HG03575 (cell line): ENCODE measurements at regions not wholly inside any gene's neighbourhood (a gene's known extent, or its start where the extent isn't known, plus 50 kb on each side); places are given as distances from the start of the nearest gene placed in this dataset.
"Not testable (repeated sequence)": the region's sequence is repeated elsewhere in the genome, so short reads cannot be mapped to it uniquely, and the experiment has no call there.

ENCODE experiments used
- ATAC-seq: cut with Tn5 transposase; IDR thresholded peaks from one replicate; pipeline ENCODE4 v1.9.1; 2021; ENCODE audit not compliant: unreplicated experiment, insufficient number of reproducible peaks, low FRiP score; ENCODE audit errors: extremely low read depth

DNA sequence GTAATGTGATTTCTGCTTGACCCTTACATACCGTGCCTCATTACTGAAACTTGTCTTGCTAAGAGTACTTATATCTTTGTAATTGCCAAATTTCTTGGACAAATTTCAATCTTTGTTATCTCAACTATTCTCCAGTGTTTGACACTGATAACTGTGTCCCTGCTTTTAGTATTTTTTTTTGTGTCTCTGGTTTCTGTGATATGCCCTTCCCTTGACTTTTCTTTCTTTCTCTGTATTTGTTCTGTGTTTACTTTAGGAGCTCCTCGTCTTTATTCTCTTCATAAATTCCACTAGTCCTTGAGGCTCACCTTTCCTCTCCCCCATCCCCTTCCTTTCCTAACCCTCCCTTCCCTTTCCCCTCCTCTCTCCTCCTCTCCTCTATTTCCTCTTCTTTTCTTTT is 123.7 kb upstream of the FBXL17 start:
- no peak for ATAC-seq

DNA sequence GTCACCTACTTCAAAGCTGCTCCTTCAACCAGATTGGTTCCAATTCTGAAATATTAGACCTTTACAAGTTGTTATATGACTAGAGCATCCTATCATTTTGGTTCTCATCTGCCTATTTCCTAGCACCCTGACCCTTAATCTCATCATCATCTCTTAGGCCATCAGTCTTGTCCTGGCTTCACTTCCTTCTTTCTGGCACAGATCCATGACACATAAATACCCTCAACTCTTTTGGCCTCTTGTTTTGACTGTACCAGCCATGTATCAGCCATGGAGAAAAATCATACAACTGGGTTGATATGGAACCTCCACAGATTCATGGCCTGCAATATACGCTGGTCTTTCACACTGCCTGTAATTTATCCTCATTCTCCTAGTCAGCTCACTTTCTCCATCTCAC is 123.1 kb upstream of the FBXL17 start:
- ATAC-seq, result no peak

DNA sequence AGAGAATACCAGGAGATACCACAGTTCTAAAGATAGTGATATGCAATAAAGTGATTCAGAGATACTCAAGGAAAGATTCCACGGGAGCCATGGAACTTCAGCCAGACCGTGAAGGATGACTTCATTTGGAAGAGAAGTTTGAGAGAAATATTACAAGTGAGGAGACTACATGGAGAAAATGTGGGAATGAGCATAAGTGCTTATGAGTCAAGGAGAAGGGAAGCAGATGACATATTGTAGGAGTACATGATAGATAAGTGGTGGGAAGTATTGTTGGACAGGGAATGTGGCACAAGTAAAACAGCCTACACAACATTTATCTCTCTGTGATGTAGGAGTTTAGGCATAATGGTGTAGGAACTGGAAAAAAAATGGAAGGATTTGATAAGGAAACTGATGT is 122.1 kb upstream of the FBXL17 start:
- ATAC-seq, result no peak

DNA sequence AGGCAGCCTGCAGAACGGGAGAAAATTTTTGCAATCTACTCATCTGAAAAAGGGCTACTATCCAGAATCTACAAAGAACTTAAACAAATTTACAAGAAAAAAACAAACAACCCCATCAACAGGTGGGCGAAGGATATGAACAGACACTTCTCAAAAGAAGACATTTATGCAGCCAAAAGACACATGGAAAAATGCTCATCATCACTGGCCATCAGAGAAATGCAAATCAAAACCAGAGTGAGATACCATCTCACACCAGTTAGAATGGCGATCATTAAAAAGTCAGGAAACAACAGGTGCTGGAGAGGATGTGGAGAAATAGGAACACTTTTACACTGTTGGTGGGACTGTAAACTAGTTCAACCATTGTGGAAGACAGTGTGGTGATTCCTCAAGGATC is 113.7 kb upstream of the FBXL17 start:
- not testable (repeated sequence) for ATAC-seq

DNA sequence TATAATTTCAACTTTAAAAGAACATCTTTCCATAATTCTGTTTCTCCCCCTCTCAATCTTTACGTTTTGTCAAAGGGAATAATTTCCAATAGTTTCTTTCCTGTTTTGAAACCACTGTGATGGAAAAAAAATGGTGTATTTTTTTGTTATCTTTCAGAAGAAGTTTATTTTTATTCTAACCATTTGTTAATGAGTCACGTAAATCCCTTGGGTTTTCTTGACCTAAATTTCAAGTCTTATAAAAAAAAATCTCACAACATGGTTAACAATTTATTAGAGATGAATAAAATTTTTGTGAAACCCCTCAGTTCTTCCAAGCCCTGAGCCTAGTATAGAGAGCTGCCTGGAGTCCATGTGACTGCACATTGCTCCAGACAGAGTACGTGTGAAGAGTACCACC is 106.1 kb upstream of the FBXL17 start:
- ATAC-seq, result no peak

DNA sequence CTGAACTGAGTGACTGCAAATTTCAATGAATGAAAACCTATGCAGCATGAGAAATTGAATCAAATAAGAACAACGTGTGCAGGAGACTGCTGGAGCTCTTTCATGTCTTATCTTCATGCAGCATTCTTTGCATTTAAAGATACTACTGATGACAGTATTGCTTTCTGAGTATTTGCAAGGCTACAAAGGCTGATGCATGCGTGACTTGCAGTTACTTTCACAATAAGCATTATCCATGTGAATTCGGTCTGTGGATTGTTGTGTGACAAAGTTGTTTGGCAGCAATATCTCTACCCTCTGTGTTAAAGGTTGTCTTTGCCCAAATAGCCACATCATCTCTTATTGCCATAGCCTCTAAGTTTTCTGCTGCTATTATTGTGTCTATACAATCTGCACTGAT is 102.1 kb upstream of the FBXL17 start:
- ATAC-seq, result no peak

DNA sequence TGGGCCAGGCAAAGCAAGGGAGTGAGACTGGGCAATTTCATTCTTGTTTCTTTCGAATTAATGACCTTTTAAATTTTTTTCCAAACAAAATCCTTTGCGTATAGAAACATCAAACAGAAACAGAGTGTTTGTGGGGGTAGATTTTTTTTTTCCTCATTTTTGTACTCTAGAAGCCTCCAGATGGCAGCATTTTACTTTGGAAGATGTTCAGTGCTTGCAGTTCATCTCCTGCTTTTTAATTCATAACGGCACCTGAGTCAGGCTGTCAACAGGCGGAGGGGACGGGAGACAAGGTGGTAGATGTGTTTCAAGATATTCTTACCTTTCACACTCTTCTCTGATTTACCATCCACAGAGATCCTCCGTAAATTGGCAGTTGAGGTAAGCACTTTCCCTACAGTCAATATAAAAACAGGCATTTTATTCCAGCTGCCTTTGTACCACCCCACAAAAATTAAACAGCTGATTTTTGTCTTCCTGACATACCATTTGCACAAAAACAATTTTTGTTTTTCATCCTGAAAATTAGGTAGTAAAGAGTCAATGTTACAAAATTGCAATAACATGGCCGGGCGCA is 99.5 kb upstream of the FBXL17 start:
- no peak for ATAC-seq

DNA sequence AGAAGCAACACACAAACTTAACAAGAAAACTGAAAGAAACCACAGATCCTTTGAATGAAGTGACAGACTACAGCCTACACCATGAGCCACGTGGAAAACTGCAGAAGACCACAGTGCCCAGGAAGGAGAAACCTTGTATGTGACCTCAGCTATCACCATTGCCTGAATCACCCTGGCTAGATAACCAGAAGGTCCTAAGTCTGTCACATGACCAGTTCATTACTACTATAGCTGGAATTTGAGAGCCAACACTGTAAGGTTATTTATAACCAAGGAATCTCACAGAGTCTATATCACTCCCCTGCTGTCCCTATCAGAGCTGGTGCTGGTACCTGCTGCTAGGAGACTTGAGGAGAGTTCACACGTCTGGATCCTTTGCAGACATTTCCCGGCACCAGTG is 90.3 kb upstream of the FBXL17 start:
- ATAC-seq, result no peak

DNA sequence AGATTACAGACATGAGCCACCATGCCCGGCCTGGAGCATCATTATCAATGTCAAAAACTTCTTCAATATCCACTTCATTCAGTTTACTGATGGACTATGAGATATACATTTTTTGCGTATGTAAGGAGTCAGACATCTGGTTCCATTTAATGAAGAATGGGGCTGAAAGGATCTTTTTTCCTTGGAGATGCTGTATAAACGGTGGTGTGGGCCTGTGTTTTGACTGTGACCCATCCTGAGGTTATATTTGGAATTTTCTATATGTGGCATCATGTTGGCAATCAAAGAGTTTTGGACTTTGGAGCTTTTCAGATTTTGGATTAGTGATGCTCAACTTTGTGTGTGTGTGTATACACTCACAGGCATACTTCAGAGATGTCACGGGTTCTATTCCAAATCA is 85.7 kb upstream of the FBXL17 start:
- no peak for ATAC-seq

DNA sequence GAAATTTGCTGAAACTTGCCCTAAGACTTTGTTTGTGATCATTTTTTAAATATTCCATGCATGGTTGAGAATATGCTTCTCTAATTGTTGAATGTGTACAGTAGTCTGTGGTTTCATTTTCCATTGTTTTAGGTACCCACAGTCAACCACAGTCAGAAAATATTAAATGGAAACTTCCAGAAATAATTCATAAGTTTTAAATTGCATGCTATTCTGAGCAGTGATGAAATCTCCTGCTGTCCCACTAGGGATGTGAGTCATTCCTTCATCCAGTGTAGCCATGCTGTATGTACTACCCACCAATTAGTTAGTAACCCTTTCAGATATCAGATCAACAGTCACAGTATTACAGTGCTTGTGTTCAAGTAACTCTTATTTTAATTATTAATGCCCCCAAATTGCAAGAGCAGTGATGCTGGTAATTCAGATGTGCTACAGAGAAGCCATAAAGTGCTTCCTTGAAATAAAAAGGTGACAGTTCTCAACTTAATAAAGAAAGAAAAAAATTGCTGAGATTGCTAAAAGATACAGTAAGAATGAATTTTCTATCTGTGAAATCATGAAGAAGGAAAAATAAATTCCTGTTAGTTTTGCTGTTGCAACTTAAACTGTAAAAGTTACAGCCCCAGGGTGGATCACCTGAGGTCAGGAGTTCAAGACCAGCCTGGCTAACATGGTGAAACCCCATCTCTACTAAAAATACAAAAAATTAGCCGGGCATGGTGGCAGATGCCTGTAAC is 79.9 kb upstream of the FBXL17 start:
- ATAC-seq, result no peak

DNA sequence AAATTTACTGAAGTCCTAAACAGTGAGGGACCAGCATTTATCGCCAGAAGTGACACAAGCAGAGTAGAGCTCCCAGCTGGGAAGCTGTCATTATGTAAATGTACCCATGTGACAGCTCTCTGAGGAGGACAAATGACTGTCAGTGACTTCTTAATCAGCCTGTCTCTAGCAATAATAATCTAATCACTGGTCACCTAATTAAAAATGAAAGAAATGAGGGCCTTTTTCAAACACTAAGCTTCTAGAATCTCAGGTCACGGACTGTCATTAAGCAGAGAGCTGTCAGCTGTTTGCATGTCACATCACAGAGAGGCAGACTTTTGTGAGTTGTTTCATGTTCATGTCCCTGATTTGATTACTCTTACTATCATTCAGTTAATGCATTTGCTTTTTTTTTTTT is 77.9 kb upstream of the FBXL17 start:
- ATAC-seq, result no peak

DNA sequence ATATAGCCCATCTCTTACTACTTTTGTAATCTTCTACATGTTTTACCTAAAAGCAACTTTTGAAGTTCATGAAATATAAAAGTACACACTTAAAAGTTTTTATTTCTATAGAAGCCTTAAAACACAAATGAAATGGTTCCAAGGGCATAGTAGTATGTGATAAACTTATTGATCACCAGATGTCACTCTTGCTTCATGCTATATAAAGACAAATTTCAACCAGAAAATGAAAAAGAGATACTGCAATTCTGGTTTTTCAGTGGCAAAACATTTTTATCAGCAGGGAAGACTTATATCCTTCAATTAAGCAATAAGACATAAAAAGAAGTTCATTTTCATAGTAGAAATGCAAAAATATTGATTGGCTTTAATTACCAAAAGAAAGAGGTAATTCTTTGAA is 69.4 kb upstream of the FBXL17 start:
- no peak for ATAC-seq

DNA sequence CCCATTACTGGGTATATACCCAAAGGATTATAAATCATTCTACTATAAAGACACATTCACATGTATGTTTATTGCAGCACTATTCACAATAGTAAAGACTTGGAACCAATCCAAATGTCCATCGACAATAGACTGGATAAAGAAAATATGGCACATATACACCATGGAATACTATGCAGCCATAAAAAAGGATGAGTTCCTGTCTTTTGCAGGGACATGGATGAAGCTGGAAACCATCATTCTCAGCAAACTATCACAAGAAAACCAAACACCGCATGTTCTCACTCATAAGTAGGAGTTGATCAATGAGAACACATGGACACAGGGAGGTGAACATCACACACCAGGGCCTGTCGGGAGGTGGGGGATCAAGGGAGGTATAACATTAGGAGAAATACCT is 62.2 kb upstream of the FBXL17 start:
- not testable (repeated sequence) for ATAC-seq

DNA sequence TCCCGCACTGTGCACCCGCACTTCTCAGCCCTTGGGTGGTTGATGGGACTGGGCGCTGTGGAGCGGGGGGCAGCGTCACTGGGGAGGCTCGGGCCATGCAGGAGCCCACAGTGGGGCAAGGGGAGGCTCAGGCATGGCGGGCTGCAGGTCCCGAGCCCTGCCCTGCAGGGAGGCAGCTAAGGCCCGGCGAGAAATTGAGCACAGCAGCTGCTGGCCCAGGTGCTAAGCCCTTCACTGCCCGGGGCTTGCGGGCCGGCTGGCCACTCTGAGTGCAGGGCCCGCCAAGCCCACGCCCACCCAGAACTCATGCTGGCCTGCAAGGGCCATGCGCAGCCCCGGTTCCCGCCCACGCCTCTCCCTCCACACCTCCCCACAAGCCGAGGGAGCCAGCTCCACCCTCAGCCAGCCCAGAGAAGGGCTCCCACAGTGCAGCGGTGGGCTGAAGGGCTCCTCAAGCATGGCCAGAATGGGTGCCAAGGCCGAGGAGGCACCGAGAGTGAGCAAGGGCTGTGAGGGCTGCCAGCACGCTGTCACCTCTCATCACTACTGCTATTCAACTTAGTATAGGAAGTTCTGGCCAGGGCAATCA is 60.3 kb upstream of the FBXL17 start:
- ATAC-seq, result not testable (repeated sequence)

DNA sequence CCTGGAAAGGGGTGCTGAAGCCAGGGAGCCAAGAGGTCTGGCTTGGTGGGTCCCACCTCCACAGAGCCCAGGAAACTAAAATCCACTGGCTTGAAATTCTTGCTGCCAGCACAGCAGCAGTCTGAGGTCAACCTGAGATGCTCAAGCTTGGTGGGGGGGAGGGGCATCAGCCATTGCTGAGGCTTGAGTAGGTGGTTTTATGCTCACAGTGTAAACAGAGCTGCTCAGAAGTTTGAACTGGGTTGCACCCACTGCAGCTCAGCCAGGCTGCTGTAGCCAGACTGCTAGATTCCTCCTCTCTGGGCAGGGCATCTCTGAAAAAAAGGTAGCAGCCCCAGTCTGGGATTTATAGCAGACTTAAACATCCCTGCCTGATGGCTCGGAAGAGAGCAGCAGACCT is 55.5 kb upstream of the FBXL17 start:
- no peak for ATAC-seq

DNA sequence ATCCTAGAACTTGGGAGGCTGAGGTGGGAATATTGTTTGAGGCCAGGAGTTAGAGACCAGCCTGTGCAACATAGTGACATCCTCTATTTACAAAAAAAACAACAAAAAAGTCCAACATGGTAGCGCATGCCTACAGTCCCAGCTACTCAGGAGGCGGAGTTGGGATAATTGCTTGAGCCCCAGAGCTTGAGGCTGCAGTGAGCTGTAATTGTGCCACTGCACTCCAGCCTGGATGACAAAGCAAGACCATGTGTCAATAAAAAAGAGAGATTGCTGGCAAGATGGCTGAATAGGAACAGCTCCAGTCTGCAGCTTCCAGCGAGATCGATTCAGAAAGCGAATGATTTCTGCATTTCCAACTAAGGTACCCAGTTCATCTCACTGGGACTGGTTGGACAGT is 54.8 kb upstream of the FBXL17 start:
- ATAC-seq, result no peak

DNA sequence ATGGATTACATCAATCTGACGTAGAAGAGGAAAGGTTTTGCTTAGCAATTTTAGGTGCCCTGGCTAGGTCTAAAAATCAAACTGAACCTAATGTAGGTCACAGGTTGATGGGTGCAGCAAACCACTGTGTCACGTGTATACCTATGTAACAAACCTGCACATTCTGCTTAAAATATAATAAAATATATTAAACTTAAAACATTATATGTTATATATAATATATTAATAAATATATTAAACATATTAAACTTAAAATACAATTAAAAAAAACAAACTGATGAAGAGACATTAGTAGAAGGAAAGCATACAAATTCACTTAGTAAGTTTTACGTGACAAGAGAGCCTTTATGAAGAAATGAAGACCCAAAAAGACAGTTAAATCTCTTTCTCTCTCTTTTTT is 51.7 kb upstream of the FBXL17 start:
- no peak for ATAC-seq

DNA sequence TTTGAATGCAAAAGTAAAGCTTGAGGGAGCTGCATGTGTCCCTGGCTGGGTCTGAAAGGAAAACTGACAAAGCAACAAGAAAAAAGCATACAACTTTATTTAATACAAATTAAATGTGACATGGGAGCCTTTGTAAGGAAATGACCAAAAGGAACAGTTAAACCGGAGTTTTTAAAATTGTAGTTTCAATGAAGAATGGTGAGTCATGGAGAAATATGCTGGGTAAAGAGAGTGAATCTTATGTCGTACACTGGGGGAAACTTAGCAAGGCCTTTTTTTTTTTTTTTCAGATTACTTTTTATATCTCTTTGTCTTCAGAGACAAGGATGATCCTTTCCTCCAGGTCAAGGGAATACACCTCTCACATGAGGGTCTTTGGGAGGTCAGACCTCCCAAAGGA is 50.1 kb upstream of the FBXL17 start:
- ATAC-seq, result no peak
